HG02981 (cell line): ENCODE measurements at regions not wholly inside any gene's neighbourhood (a gene's known extent, or its start where the extent isn't known, plus 50 kb on each side); places are given as distances from the start of the nearest gene placed in this dataset.
"Not testable (repeated sequence)": the region's sequence is repeated elsewhere in the genome, so short reads cannot be mapped to it uniquely, and the experiment has no call there.

Source experiments
- ATAC-seq: cut with Tn5 transposase; IDR thresholded peaks from one replicate; pipeline ENCODE4 v1.9.1; 2021; ENCODE audit warnings: mild to moderate bottlenecking, moderate library complexity; ENCODE audit not compliant: unreplicated experiment

DNA sequence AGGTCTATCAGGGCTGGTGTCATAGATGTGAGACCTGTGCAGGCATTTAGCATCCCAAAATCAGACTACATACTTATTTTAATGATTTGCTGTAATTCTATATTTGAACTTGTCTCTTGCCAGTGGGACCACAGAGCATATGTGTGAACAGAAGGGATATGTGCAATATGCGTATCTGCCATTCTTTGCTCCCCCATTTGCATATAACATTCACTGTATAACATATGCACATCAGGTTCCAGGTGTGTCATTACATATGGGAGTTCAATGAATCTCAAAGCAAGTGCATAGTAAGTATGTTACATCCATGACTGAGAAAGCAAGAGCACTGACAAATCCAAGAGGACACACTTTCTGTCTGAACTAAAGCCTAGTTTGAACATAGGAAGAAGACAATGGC is 1115.1 kb upstream of the CNTN5 start:
- ATAC-seq, result no peak

- ATAC-seq, result no peak
These were observed 1112.4 kb upstream of the CNTN5 start for GRCh38 chr11:97908354-97908753.

DNA sequence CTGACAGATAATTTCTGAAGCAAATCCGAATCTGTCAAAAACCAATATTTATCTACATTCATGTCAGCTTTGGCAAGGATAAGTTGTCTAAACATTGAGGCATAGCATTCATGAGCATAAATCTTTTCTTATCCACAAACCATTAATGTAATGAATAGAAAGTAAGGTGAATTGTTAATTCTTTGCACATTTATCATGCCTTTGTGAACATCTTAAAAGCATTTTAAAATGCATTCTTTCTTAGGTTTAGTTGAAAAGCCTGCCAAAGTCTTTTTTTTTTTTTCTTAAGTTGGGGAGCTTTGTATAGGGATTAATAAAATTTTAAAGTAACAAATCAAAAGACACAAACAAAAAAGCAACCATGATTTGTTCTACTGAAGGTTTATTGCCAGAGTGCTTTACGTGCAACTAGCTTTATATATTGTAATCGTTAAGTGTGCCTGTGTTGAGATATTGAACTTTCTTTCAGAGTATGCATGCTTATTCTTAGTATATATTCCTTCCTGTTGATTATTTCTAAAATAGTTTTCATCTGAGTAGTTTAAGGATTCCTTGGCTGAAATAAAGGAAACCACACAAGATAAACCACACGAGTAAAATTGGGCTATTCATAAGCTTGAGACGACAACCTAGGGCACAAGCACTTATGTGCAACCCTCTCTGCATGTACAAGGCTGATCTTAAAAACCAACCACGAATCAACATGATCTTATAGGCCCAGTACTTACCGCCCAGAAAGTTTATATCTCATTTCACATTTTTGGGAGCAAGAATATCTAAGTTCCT is 1110.9 kb upstream of the CNTN5 start:
- no peak for ATAC-seq

DNA sequence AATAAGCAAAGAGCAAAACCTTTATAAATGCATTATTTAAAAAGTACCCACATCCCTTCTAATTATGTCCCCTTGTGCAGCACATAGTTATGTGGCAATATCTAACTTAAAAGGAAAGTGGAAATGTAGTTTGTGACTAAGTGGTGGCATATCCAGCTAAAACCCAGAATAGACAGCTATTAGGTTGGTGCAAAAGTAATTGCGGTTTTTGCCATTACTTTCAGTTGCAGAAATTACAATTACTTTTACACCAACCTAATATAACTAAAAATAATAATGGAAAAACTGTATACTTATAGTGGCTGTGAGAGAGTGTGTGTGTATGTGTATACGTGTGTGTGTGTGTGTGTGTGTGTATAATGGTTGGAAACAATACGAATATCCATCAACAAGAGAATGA is 1108.1 kb upstream of the CNTN5 start:
- no peak for ATAC-seq

GRCh38 chr11:97922933-97923332 is 1097.8 kb upstream of the CNTN5 start:
- ATAC-seq, result not testable (repeated sequence)

GRCh38 chr11:97934572-97935208 is 1086.1 kb upstream of the CNTN5 start:
- no peak for ATAC-seq

GRCh38 chr11:97937501-97937900 is 1083.2 kb upstream of the CNTN5 start:
- ATAC-seq, result no peak

GRCh38 chr11:97938789-97939188 is 1082.0 kb upstream of the CNTN5 start:
- no peak for ATAC-seq

- no peak for ATAC-seq
These were observed 1077.3 kb upstream of the CNTN5 start for GRCh38 chr11:97943493-97943892.

DNA sequence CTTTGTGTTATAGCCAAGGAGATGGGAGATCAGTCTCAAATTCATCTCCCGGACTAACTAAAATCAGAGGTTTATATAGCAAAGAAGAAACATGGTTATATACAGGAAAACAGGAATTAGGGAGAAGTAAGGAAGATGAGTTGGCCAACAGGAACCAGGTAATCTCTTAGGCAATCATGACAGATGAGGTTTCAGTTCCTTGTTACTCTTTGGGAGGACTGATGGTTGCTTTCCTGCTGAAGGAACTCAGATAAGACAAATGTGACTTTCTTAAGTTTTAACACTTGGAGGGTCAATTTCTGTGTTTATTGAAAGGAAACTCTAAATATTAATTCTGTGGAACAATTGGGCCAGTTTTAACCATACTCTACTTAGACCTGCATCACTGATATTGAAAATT is 1072.0 kb upstream of the CNTN5 start:
- no peak for ATAC-seq

GRCh38 chr11:97955595-97955994 is 1065.2 kb upstream of the CNTN5 start:
- ATAC-seq, result no peak

- ATAC-seq, result no peak
These were observed 1063.8 kb upstream of the CNTN5 start for GRCh38 chr11:97956904-97957303.

GRCh38 chr11:97961431-97961830 is 1059.3 kb upstream of the CNTN5 start:
- ATAC-seq, result no peak

DNA sequence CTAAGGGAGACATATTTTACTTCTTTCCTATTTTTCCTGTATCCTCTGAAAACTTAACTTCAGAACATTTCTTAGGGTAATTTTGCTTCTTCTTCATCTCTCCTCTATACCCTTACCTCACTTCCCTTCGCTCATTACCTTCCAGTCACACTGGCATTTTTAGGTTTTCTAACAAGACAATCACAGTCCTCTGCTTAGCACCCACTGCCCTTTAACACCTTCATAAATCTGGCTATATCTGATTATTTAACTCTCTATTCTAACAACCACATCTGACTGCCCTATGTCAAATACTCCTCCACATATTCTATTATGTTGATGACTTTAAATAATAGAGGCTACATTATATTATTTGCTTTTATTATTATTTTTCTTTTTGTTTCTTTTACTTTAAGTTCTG is 1058.0 kb upstream of the CNTN5 start:
- ATAC-seq, result no peak

GRCh38 chr11:97963528-97964331 is 1057.0 kb upstream of the CNTN5 start:
- ATAC-seq, result no peak

DNA sequence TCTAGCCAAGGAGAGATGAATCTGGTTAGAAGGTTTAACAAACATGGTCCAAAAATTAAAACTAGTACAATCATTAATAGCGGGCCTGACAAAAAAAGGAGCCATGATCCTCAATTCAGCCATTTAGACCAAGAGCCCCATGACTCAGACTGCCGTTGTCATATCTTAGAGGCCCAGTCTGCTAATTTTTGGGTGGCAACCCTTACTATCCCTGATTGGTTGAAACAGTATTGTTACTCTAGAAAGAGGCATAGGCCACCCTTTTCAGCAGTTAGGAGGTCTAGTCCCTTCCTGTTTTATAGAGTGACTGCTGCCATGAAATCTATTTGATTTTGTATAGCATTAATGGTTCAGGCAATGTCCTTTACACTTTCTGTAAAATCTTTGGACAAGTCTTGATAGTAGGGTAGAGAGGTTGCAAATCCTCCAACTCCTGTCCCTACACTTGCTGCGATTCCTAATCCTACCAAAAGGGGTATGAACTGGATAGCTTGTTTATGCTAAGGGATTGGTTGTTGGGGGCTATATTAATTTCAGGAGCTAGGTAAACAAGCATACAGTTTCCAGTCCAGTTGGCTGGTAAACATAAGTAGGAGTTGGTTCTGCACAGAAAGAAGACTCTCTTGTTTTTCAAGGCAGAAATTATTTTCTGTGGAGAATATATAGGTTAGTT is 1056.3 kb upstream of the CNTN5 start:
- no peak for ATAC-seq

- no peak for ATAC-seq
These were observed 1054.7 kb upstream of the CNTN5 start for GRCh38 chr11:97965849-97966646.

DNA sequence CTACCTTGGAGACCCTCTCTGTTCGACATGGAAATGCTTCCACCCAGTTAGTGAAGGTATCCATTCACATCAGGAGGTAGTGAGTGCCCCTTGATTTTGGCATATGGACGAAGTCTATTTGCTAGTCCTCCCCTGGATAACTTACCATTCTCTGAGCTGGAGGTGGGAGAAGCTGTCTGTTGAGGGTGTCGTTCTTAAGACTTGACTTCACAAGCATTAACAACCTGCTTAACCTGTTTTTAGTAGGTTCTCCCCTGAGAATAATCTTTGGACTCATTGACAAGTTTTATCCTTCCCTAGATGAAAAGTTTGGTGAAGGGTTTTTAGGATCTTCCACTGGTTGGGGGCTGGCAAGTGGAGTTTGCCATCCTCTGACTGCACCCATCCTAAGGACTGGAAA is 1053.8 kb upstream of the CNTN5 start:
- ATAC-seq, result no peak

DNA sequence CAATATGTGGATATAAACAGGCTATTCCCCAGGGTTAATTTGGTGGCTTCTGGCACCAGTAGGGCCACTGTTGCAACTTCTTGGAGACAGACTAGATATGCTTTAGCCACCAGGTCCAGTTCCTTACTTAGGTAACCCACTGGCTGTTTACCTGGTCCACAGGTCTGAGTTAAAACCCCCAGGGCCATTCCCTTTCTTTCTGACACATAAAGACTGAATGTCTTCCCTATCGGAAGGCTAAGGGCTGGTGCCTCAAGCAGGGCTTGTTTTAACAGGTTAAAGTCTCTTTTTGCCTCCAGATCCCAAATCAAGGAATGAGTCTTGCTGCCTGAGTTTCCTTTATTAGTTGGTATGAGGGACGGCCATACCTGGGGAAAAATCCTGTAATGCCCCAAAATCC is 1052.7 kb upstream of the CNTN5 start:
- no peak for ATAC-seq

GRCh38 chr11:97972731-97973130 is 1048.0 kb upstream of the CNTN5 start:
- ATAC-seq, result no peak
